IMR-90 (cell line): ENCODE measurements at regions not wholly inside any gene's neighbourhood (a gene's known extent, or its start where the extent isn't known, plus 50 kb on each side); places are given as distances from the start of the nearest gene placed in this dataset.

ENCODE experiments used
- ATAC-seq: fragments of 200-7000 bp; cut with Tn5 transposase; 2 replicates; pipeline ENCODE4 v1.9.1; 2020; ENCODE audit warnings: low read depth, mild to moderate bottlenecking, moderate library complexity
- BruUV-seq: library from RNA; stranded (reverse); fragments of 400-500 nt; replicated peaks from 2 replicates; lab custom pipeline; 2021; lab: Mats Ljungman, UMichigan
- CTCF ChIA-PET: fragments of 300-600 bp; formaldehyde crosslinking; extraction: SDS; loops from one replicate; lab custom pipeline; 2021; ENCODE audit warnings: antibody characterized with exemption; lab: Yijun Ruan, JAX
- POLR2A ChIA-PET: fragments of 300-600 bp; sonication (Branson Sonifier 250); formaldehyde crosslinking; loops from one replicate; lab custom pipeline; 2022; ENCODE audit warnings: antibody characterized with exemption; ENCODE audit not compliant: unreplicated experiment; lab: Charles Lee
- DNase-seq: peaks from one replicate; pipeline ENCODE4 v3.0.0; 2013
- H2AFZ ChIP-seq: replicated peaks from 2 replicates; pipeline ENCODE3; 2013; ENCODE audit warnings: low read length, mild to moderate bottlenecking; ENCODE audit not compliant: poor library complexity
- H2AK5ac ChIP-seq: 2 replicates; pipeline ENCODE4 v1.6.1; 2013; ENCODE audit warnings: low read depth, low read length, inconsistent platforms
- H2AK9ac ChIP-seq: replicated peaks from 2 replicates; pipeline ENCODE3; 2013; ENCODE audit warnings: mild to moderate bottlenecking, low read depth, low read length, moderate library complexity; ENCODE audit not compliant: poor library complexity
- H2BK120ac ChIP-seq: 2 replicates; pipeline ENCODE4 v1.6.1; 2013; ENCODE audit warnings: low read depth, low read length, inconsistent platforms
- H2BK15ac ChIP-seq: 3 replicates; pipeline ENCODE4 v1.6.1; 2013; ENCODE audit warnings: low read depth, low read length, inconsistent platforms
- H2BK20ac ChIP-seq: 2 replicates; pipeline ENCODE4 v1.6.1; 2013; ENCODE audit warnings: low read depth, mild to moderate bottlenecking, inconsistent platforms, low read length, moderate library complexity
- H2BK5ac ChIP-seq: 2 replicates; pipeline ENCODE4 v1.6.1; 2013; ENCODE audit warnings: mild to moderate bottlenecking, low read depth, low read length, inconsistent platforms; ENCODE audit not compliant: poor library complexity, severe bottlenecking
- H3K14ac ChIP-seq: replicated peaks from 2 replicates; pipeline ENCODE4 v1.6.1; 2013; ENCODE audit warnings: low read depth, low read length, inconsistent platforms
- H3K18ac ChIP-seq: 2 replicates; pipeline ENCODE4 v1.6.1; 2013; ENCODE audit warnings: low read depth, low read length, control low read depth
- H3K23ac ChIP-seq: 2 replicates; pipeline ENCODE4 v1.6.1; 2013; ENCODE audit warnings: low read depth, low read length, inconsistent platforms
- H3K27ac ChIP-seq: 2 replicates; pipeline ENCODE4 v1.5.1; 2013; ENCODE audit warnings: mild to moderate bottlenecking, control low read depth, low read length; ENCODE audit not compliant: insufficient read depth
- H3K27me3 ChIP-seq: 2 replicates; pipeline ENCODE4 v1.6.1; 2013; ENCODE audit warnings: low read length; ENCODE audit not compliant: control insufficient read depth, insufficient read depth
- H3K36me3 ChIP-seq: 2 replicates; pipeline ENCODE4 v1.6.1; 2013; ENCODE audit warnings: low read length, mixed read lengths; ENCODE audit not compliant: control insufficient read depth, insufficient read depth
- H3K4ac ChIP-seq: 2 replicates; pipeline ENCODE4 v1.6.1; 2013; ENCODE audit warnings: low read depth, low read length, inconsistent platforms
- H3K4me1 ChIP-seq: 2 replicates; pipeline ENCODE4 v1.6.1; 2013; ENCODE audit warnings: low read length, mixed read lengths; ENCODE audit not compliant: control insufficient read depth, insufficient read depth
- H3K4me2 ChIP-seq: 2 replicates; pipeline ENCODE4 v1.6.1; 2013; ENCODE audit warnings: low read depth, mild to moderate bottlenecking, control low read depth, low read length, moderate library complexity
- H3K4me3 ChIP-seq: 2 replicates; pipeline ENCODE4 v1.5.1; 2013; ENCODE audit warnings: low read depth, mild to moderate bottlenecking, control low read depth, low read length, moderate library complexity; ENCODE audit not compliant: insufficient read depth
- H3K56ac ChIP-seq: 2 replicates; pipeline ENCODE4 v1.6.1; 2013; ENCODE audit warnings: low read length, inconsistent platforms; ENCODE audit not compliant: insufficient read depth; ENCODE audit errors: extremely low read depth
- H3K79me1 ChIP-seq, 2 experiments: 2 replicates each; pipeline ENCODE4 v1.6.1; 2013; ENCODE audit warnings: low read length in 2 of 2, inconsistent platforms in 1 of 2, low read depth in 1 of 2
- H3K9ac ChIP-seq: 2 replicates; pipeline ENCODE4 v1.6.1; 2013; ENCODE audit warnings: low read depth, low read length, control low read depth
- H3K9me1 ChIP-seq: 2 replicates; pipeline ENCODE4 v1.6.1; 2013; ENCODE audit warnings: low read length, inconsistent platforms; ENCODE audit not compliant: insufficient read depth
- H3K9me3 ChIP-seq: 2 replicates; pipeline ENCODE4 v1.6.1; 2013; ENCODE audit warnings: low read length; ENCODE audit not compliant: control insufficient read depth, insufficient read depth
- H4K20me1 ChIP-seq: 2 replicates; pipeline ENCODE4 v1.6.1; 2013; ENCODE audit warnings: low read length, inconsistent platforms; ENCODE audit not compliant: insufficient read depth
- H4K5ac ChIP-seq: 2 replicates; pipeline ENCODE4 v1.6.1; 2013; ENCODE audit warnings: mild to moderate bottlenecking, low read depth, low read length, control low read depth
- H4K8ac ChIP-seq, 2 experiments: 2 replicates each; pipeline ENCODE4 v1.6.1; 2013; ENCODE audit warnings: low read depth in 2 of 2, low read length in 2 of 2, control low read depth in 1 of 2, inconsistent platforms in 1 of 2
- H4K91ac ChIP-seq: 2 replicates; pipeline ENCODE4 v1.6.1; 2013; ENCODE audit warnings: low read depth, low read length, inconsistent platforms; ENCODE audit not compliant: insufficient read depth
- BHLHE40 ChIP-seq: fragments of 150-350 bp; IDR thresholded peaks from 2 replicates; pipeline ENCODE4 v1.6.1; 2016; ENCODE audit warnings: mild to moderate bottlenecking, low read depth, low read length
- CTCF ChIP-seq: conservative IDR thresholded peaks from 2 replicates; pipeline ENCODE4 v1.5.1; 2012; ENCODE audit warnings: mild to moderate bottlenecking, low read depth, low read length, improper control_type of control experiment
- ELK1 ChIP-seq: fragments of 150-350 bp; IDR thresholded peaks from 2 replicates; pipeline ENCODE4 v1.6.1; 2016; ENCODE audit warnings: low read depth, mild to moderate bottlenecking, low read length, moderate library complexity, borderline replicate concordance
- MAFK ChIP-seq: IDR thresholded peaks from 2 replicates; pipeline ENCODE4 v1.6.1; 2012; ENCODE audit warnings: low read depth, low read length, improper control_type of control experiment
- MAZ ChIP-seq: IDR thresholded peaks from 2 replicates; pipeline ENCODE4 v1.6.1; 2012; ENCODE audit warnings: low read depth, mild to moderate bottlenecking, low read length, improper control_type of control experiment, moderate library complexity, borderline replicate concordance
- MXI1 ChIP-seq: IDR thresholded peaks from 2 replicates; pipeline ENCODE4 v1.6.1; 2012; ENCODE audit warnings: low read depth, mild to moderate bottlenecking, low read length, moderate library complexity, borderline replicate concordance
- NFE2L2 ChIP-seq: fragments of 150-350 bp; IDR thresholded peaks from 2 replicates; pipeline ENCODE4 v1.6.1; 2016; ENCODE audit warnings: low read depth, mild to moderate bottlenecking, low read length
- POLR2A ChIP-seq: IDR thresholded peaks from 2 replicates; pipeline ENCODE4 v1.6.1; 2012; ENCODE audit warnings: mild to moderate bottlenecking, low read depth, low read length
- RFX5 ChIP-seq: IDR thresholded peaks from 2 replicates; pipeline ENCODE4 v1.8.0; 2012; ENCODE audit warnings: low read depth, mild to moderate bottlenecking, low read length, moderate library complexity
- SMC3 ChIP-seq: fragments of 150-350 bp; IDR thresholded peaks from 2 replicates; pipeline ENCODE4 v1.6.1; 2016; ENCODE audit warnings: low read depth, mild to moderate bottlenecking, antibody characterized with exemption, low read length, moderate library complexity
- USF2 ChIP-seq: fragments of 150-350 bp; IDR thresholded peaks from 2 replicates; pipeline ENCODE4 v1.6.1; 2017; ENCODE audit warnings: mild to moderate bottlenecking, antibody characterized with exemption, low read length, low read depth
- WGBS, 2 experiments: methylation state at CpG; one replicate each; pipeline versions ENCODE4 v1.1.5 to v1.1.7; 2013; ENCODE audit warnings: missing lambda C conversion rate in 2 of 2; ENCODE audit not compliant: insufficient read length in 1 of 2; ENCODE audit errors: extremely low coverage in 2 of 2; 5-methylcytosine and 5-hydroxymethylcytosine counted together
- dilution Hi-C: fragments of 300-500 bp; cut with HindIII; formaldehyde crosslinking; loops from one replicate; pipeline ENCODE4 v1.14.3; 2018; ENCODE audit warnings: low sequenced_read_pairs; ENCODE audit not compliant: unreplicated experiment
- in situ Hi-C: fragments of 300-500 bp; cut with MboI; formaldehyde crosslinking; loops from 3 replicates; pipeline ENCODE4 v1.14.3; 2019; ENCODE audit warnings: low sequenced_read_pairs, inconsistent platforms, mixed read lengths
- intact Hi-C: fragments of 100-400 bp; cut with micrococcal nuclease; formaldehyde crosslinking; loops from 2 replicates; pipeline ENCODE4 v1.10.0; 2022

GRCh38 chr11:119585043-119585781 lies 143.8 kb downstream of the NECTIN1 start:
- Histone ChIP-seq H3K18ac (no peak overlapping the region), H3K36me3 (no peaks in the 10 kb centered on the region), H4K20me1 (no peaks in the 10 kb centered on the region), H3K27ac (no peak overlapping the region), H3K4me2 (peak overlapping the region; percentile 26; the same call in 1 of the 2 replicates), H3K4me3 (peak overlapping the region; percentile 37; the same call in 1 of the 2 replicates), H3K23ac (no peak overlapping the region), H2BK20ac (no peak overlapping the region), H3K27me3 (peaks cover 22% of the 10 kb centered on the region), H3K56ac (no peak overlapping the region), H3K79me1 (no peaks in the 10 kb centered on the region), H2BK120ac (no peak overlapping the region), H2AK5ac (no peak overlapping the region), H4K91ac (no peak overlapping the region), H2BK15ac (no peak overlapping the region), H3K4me1 (no peaks in the 10 kb centered on the region), H3K9me1 (no peaks in the 10 kb centered on the region), H4K5ac (no peak overlapping the region), H2AK9ac (peak overlapping the region; percentile 77), H2BK5ac (no peak overlapping the region), H3K14ac (no peak overlapping the region), H3K9ac (no peak overlapping the region), H3K9me3 (peaks cover 3% of the 10 kb centered on the region), H3K4ac (no peak overlapping the region; the same call in 1 of the 2 replicates), H4K8ac (no peak overlapping the region), H2AFZ (peak overlapping the region; percentile 90)
- no TSS peak for BruUV-seq
- ATAC-seq: peak; percentile 25
- WGBS, 2 experiments: 16% methylated on average over 14 of the region's 38 CpGs; no CpG with 5 or more reads in 1 of the 2 experiments
- no peak for DNase-seq
- no peak for TF ChIP-seq USF2
- TF ChIP-seq NFE2L2: no peak
- TF ChIP-seq MAZ: no peak
- no peak for TF ChIP-seq MAFK
- TF ChIP-seq SMC3: no peak
- TF ChIP-seq POLR2A: no peak
- TF ChIP-seq BHLHE40: no peak
- no peak for TF ChIP-seq CTCF
- no peak for TF ChIP-seq MXI1
- TF ChIP-seq ELK1: no peak
- no peak for TF ChIP-seq RFX5
- intact Hi-C loops: no loop called here
- in situ Hi-C loops: no loop called here
- CTCF ChIA-PET: interaction anchor here (1.1 kb wide), 1 partner anchor 10 kb away, joined by 4 read pairs; no protein-coding TSS in a partner anchor
- dilution Hi-C loops: no loop called here
- POLR2A ChIA-PET: interaction anchor here (0.7 kb wide), 1 partner anchor 10 kb away, joined by 4 read pairs; no protein-coding TSS in a partner anchor
